A673 (cell line): ENCODE measurements at regions not wholly inside any gene's neighbourhood (a gene's known extent, or its start where the extent isn't known, plus 50 kb on each side); places are given as distances from the start of the nearest gene placed in this dataset.

Source experiments
- BruUV-seq: library from RNA; stranded (reverse); fragments of 400-500 nt; replicated peaks from 2 replicates; lab custom pipeline; 2021; lab: Mats Ljungman, UMichigan
- CTCF ChIA-PET: fragments of 300-600 bp; sonication (Branson Sonifier 250); formaldehyde crosslinking; loops from one replicate; lab custom pipeline; 2022; ENCODE audit warnings: antibody characterized with exemption; lab: Charles Lee
- POLR2A ChIA-PET: fragments of 300-600 bp; sonication (Branson Sonifier 250); formaldehyde crosslinking; loops from one replicate; lab custom pipeline; 2022; ENCODE audit warnings: antibody characterized with exemption; ENCODE audit not compliant: low non-redundant PET; lab: Charles Lee
- DNase-seq: peaks from one replicate; pipeline ENCODE4 v3.0.0-alpha.2; 2015; ENCODE audit warnings: low spot score
- H3K27ac ChIP-seq: fragments of 200-600 bp; sonication (generic); 2 replicates; pipeline ENCODE4 v1.5.1; 2016; ENCODE audit warnings: mixed run types, low read depth, mild to moderate bottlenecking, mixed read lengths, antibody characterized with exemption, low read length; ENCODE audit not compliant: poor library complexity, severe bottlenecking
- H3K27me3 ChIP-seq: fragments of 200-600 bp; sonication (generic); replicated peaks from 2 replicates; pipeline ENCODE4 v1.6.1; 2017; ENCODE audit warnings: mixed run types, low read depth, mild to moderate bottlenecking, mixed read lengths, antibody characterized with exemption, low read length; ENCODE audit not compliant: insufficient read depth, poor library complexity
- H3K36me3 ChIP-seq: fragments of 200-600 bp; sonication (generic); 2 replicates; pipeline ENCODE4 v1.6.1; 2016; ENCODE audit warnings: mixed run types, mild to moderate bottlenecking, mixed read lengths, antibody characterized with exemption, low read length; ENCODE audit not compliant: insufficient read depth, poor library complexity, severe bottlenecking
- H3K4me1 ChIP-seq: fragments of 200-600 bp; sonication (generic); 2 replicates; pipeline ENCODE4 v1.6.1; 2017; ENCODE audit warnings: mixed run types, mild to moderate bottlenecking, mixed read lengths, antibody characterized with exemption, low read length; ENCODE audit not compliant: insufficient read depth, poor library complexity, severe bottlenecking
- H3K4me3 ChIP-seq: fragments of 200-600 bp; sonication (generic); 2 replicates; pipeline ENCODE4 v1.5.1; 2016; ENCODE audit warnings: low read depth, mixed run types, mild to moderate bottlenecking, mixed read lengths, low read length; ENCODE audit not compliant: poor library complexity, severe bottlenecking
- H3K9me3 ChIP-seq: fragments of 200-600 bp; sonication (generic); 2 replicates; pipeline ENCODE4 v1.6.1; 2016; ENCODE audit warnings: mixed run types, low read depth, mild to moderate bottlenecking, mixed read lengths, antibody characterized with exemption, low read length; ENCODE audit not compliant: poor library complexity, severe bottlenecking
- CTCF ChIP-seq: fragments of 300-800, 200-600 bp; sonication (generic); conservative IDR thresholded peaks from 2 replicates; pipeline ENCODE4 v1.5.1; 2017; ENCODE audit warnings: low read depth, mild to moderate bottlenecking, antibody characterized with exemption, low read length, moderate library complexity, mixed read lengths
- EZH2 ChIP-seq: fragments of 200-600 bp; sonication (generic); IDR thresholded peaks from 2 replicates; pipeline ENCODE4 v1.6.1; 2017; ENCODE audit warnings: borderline replicate concordance, low read depth, mild to moderate bottlenecking, mixed read lengths, antibody characterized with exemption, low read length; ENCODE audit not compliant: poor library complexity, severe bottlenecking
- intact Hi-C: fragments of 100-400 bp; cut with micrococcal nuclease; formaldehyde crosslinking; loops from one replicate; pipeline ENCODE4 v1.10.0; 2022; ENCODE audit not compliant: unreplicated experiment

- H3K9me3 ChIP-seq = no peaks in the 10 kb centered on the region
- intact Hi-C loops = no loop called here
- BruUV-seq = no TSS peak
- H3K27me3 ChIP-seq = no peaks in the 10 kb centered on the region
- no peaks in the 10 kb centered on the region for H3K36me3 ChIP-seq
- ChIA-PET CTCF (no interaction called here), POLR2A (no interaction called here)
- no peak overlapping the region for H3K27ac ChIP-seq
- no peak for DNase-seq
- no peak overlapping the region for H3K4me3 ChIP-seq
- no peaks in the 10 kb centered on the region for H3K4me1 ChIP-seq
- no peak for TF ChIP-seq CTCF
- no peak for TF ChIP-seq EZH2
Observed at GRCh38 chrX:42585842-42586621, 191.9 kb downstream of the PPP1R2C start.

DNA sequence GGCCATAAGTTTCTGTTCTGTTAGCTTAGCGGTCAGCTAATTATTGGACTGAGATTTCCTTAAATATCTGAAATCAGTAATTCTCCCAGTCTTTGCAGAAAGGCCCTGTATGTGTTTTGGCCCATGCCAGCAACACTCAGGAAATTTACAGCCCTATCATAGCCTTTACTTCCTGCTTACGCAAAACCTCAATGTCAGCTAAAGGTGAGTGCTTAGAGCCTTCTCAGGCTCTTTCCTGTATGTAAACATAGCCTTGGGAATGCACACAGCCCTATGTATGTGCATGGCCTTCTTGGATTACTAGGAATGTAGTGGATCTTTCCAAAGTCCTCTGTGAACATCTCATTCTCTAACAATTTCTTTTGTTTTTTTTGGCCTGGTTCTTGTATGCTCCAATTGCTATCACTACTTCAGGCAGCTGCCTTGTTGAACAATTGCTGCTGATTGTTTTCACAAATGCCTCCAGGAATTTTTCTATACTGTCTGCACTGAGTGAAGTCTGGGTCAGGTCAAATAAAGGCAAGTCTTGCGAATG is 200.0 kb downstream of the PPP1R2C start:
- H3K9me3 ChIP-seq = no peaks in the 10 kb centered on the region
- TF ChIP-seq CTCF = no peak
- TF ChIP-seq EZH2 = no peak
- H3K36me3 ChIP-seq = no peaks in the 10 kb centered on the region
- intact Hi-C loops = no loop called here
- no peak for DNase-seq
- POLR2A ChIA-PET = no interaction called here
- no peaks in the 10 kb centered on the region for H3K27me3 ChIP-seq
- no peak overlapping the region for H3K4me3 ChIP-seq
- CTCF ChIA-PET = no interaction called here
- no peak overlapping the region for H3K27ac ChIP-seq
- no TSS peak for BruUV-seq
- no peaks in the 10 kb centered on the region for H3K4me1 ChIP-seq

DNA sequence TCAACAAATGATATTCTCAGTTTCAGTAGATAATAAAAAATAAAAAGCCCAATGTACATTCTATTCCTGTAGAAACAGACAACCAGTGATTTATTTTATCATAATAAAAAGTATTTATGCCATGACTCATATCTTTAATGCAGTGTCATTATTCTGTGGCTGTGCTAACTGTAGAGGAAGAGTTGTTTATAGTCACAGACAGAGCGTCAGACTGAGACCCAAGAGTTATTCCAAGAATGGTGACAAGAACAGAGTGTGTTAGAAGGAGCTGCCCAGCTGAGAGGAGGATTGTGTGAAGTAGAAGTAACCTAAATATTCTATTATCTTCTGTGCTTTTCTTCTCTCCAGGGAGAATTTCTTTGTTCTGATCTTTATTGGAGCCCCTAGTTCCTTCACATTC is 210.7 kb downstream of the PPP1R2C start:
- no peaks in the 10 kb centered on the region for H3K27me3 ChIP-seq
- ChIA-PET CTCF (interaction anchor here (0.5 kb wide), 1 partner anchor 769 kb away, joined by 3 read pairs; no protein-coding TSS in a partner anchor), POLR2A (no interaction called here)
- no peaks in the 10 kb centered on the region for H3K9me3 ChIP-seq
- no peaks in the 10 kb centered on the region for H3K4me1 ChIP-seq
- no peak overlapping the region for H3K4me3 ChIP-seq
- no peaks in the 10 kb centered on the region for H3K36me3 ChIP-seq
- intact Hi-C loops = no loop called here
- no TSS peak for BruUV-seq
- no peak for TF ChIP-seq EZH2
- TF ChIP-seq CTCF = no peak
- no peak for DNase-seq
- H3K27ac ChIP-seq = no peak overlapping the region
